H1 (cell line): ENCODE measurements at regions not wholly inside any gene's neighbourhood (a gene's known extent, or its start where the extent isn't known, plus 50 kb on each side); places are given as distances from the start of the nearest gene placed in this dataset.

Source experiments
- CTCF ChIA-PET: fragments of 300-600 bp; sonication (Branson Sonifier 250); formaldehyde crosslinking; loops from one replicate; lab custom pipeline; 2021; ENCODE audit not compliant: partially characterized antibody; lab: Charles Lee
- POLR2A ChIA-PET: fragments of 300-600 bp; sonication (Branson Sonifier 250); formaldehyde crosslinking; loops from one replicate; lab custom pipeline; 2021; ENCODE audit warnings: inconsistent platforms; ENCODE audit not compliant: partially characterized antibody; lab: Charles Lee
- DNase-seq, 2 experiments: peaks; one replicate each; pipeline versions ENCODE4 v3.0.0 to v3.0.0-alpha.2; 2010 to 2022; ENCODE audit warnings: low spot score in 2 of 2, low read depth in 1 of 2, mixed read lengths in 1 of 2
- FAIRE-seq: peaks from 2 replicates; lab custom pipeline; 2011; peaks lifted over from hg19 to GRCh38; lab: Jason Lieb, UNC
- H2AFZ ChIP-seq: 2 replicates; pipeline ENCODE4 v1.8.1; 2012; ENCODE audit warnings: low read length, inconsistent platforms
- H2AK5ac ChIP-seq: 2 replicates; pipeline ENCODE4 v1.6.1; 2013; ENCODE audit warnings: low read depth, low read length
- H2BK120ac ChIP-seq: replicated peaks from 2 replicates; pipeline ENCODE3; 2013; ENCODE audit warnings: low read depth, low read length, inconsistent platforms
- H2BK12ac ChIP-seq: 2 replicates; pipeline ENCODE4 v1.6.1; 2013; ENCODE audit warnings: low read depth, low read length
- H2BK15ac ChIP-seq: 2 replicates; pipeline ENCODE4 v1.6.1; 2013; ENCODE audit warnings: low read length
- H2BK20ac ChIP-seq: 2 replicates; pipeline ENCODE4 v1.6.1; 2013; ENCODE audit warnings: low read length
- H2BK5ac ChIP-seq: 2 replicates; pipeline ENCODE4 v1.6.1; 2013; ENCODE audit warnings: low read depth, low read length
- H3K14ac ChIP-seq: 2 replicates; pipeline ENCODE4 v1.6.1; 2013; ENCODE audit warnings: inconsistent platforms; ENCODE audit not compliant: insufficient read length
- H3K18ac ChIP-seq: 2 replicates; pipeline ENCODE4 v1.6.1; 2013; ENCODE audit warnings: low read length; ENCODE audit errors: extremely low read depth
- H3K23ac ChIP-seq: 2 replicates; pipeline ENCODE4 v1.6.1; 2013; ENCODE audit warnings: inconsistent platforms; ENCODE audit not compliant: insufficient read length
- H3K23me2 ChIP-seq: 2 replicates; pipeline ENCODE4 v1.6.1; 2013; ENCODE audit warnings: low read depth, low read length
- H3K27ac ChIP-seq: 2 replicates; pipeline ENCODE4 v1.6.1; 2011; ENCODE audit warnings: low read depth, low read length, inconsistent platforms
- H3K27me3 ChIP-seq, 4 experiments: replicated peaks in 1 of 4; 1 replicate in 1 of 4; 2 replicates in 3 of 4; pipeline versions ENCODE4 v1.6.1 to v1.8.1; 2011 to 2013; ENCODE audit warnings: low read length in 3 of 4, mild to moderate bottlenecking in 3 of 4, inconsistent platforms in 2 of 4, mixed read lengths in 2 of 4, moderate library complexity in 1 of 4; ENCODE audit not compliant: control insufficient read depth in 3 of 4, insufficient read depth in 3 of 4; ENCODE audit errors: extremely low read depth in 1 of 4
- H3K36me3 ChIP-seq, 4 experiments: 2 replicates each; pipeline versions ENCODE4 v1.6.1 to v1.8.1; 2011 to 2013; ENCODE audit warnings: mild to moderate bottlenecking in 4 of 4, low read length in 3 of 4, moderate library complexity in 2 of 4, control low read depth in 1 of 4, inconsistent platforms in 1 of 4; ENCODE audit not compliant: insufficient read depth in 4 of 4, control insufficient read depth in 2 of 4
- H3K4ac ChIP-seq: replicated peaks from 2 replicates; pipeline ENCODE3; 2013; ENCODE audit warnings: low read length, low read depth, mixed read lengths, inconsistent platforms; ENCODE audit not compliant: insufficient read length
- H3K4me1 ChIP-seq, 4 experiments: replicated peaks in 1 of 4; 1 replicate in 1 of 4; 2 replicates in 3 of 4; pipeline versions ENCODE4 v1.6.1 to v1.8.1; 2011 to 2013; ENCODE audit warnings: low read length in 3 of 4, inconsistent platforms in 2 of 4, mixed read lengths in 1 of 4; ENCODE audit not compliant: insufficient read depth in 4 of 4, control insufficient read depth in 3 of 4
- H3K4me2 ChIP-seq, 2 experiments: 2 replicates each; pipeline versions ENCODE4 v1.6.1 to v1.8.1; 2011 to 2013; ENCODE audit warnings: low read depth in 2 of 2, low read length in 2 of 2, control low read depth in 1 of 2, inconsistent platforms in 1 of 2, mild to moderate bottlenecking in 1 of 2; ENCODE audit not compliant: insufficient read depth in 1 of 2
- H3K4me3 ChIP-seq, 4 experiments: fragments of 200-600, 300-600 bp in 1 of 4; sonication (generic), shearing (Covaris generic), sonication (Bioruptor Twin) in 1 of 4; 2 replicates each; pipeline versions ENCODE4 v1.5.1 to v1.8.1; 2011 to 2016; ENCODE audit warnings: low read length in 4 of 4, low read depth in 3 of 4, control low read depth in 2 of 4, inconsistent platforms in 2 of 4, mild to moderate bottlenecking in 2 of 4, mixed read lengths in 1 of 4, moderate library complexity in 1 of 4; ENCODE audit not compliant: insufficient read depth in 2 of 4; ENCODE audit errors: extremely low read depth in 1 of 4
- H3K56ac ChIP-seq: replicated peaks from 2 replicates; pipeline ENCODE3; 2013; ENCODE audit warnings: low read depth, mild to moderate bottlenecking, mixed read lengths, low read length, inconsistent platforms; ENCODE audit not compliant: insufficient read length
- H3K79me1 ChIP-seq: 2 replicates; pipeline ENCODE4 v1.6.1; 2013; ENCODE audit warnings: low read depth, low read length, control low read depth
- H3K79me2 ChIP-seq, 2 experiments: 2 replicates each; pipeline versions ENCODE4 v1.6.1 to v1.8.1; 2012 to 2013; ENCODE audit warnings: low read length in 2 of 2, mild to moderate bottlenecking in 2 of 2, inconsistent platforms in 1 of 2; ENCODE audit not compliant: insufficient read depth in 2 of 2, control insufficient read depth in 1 of 2
- H3K9ac ChIP-seq, 4 experiments: replicated peaks in 1 of 4; 1 replicate in 1 of 4; 2 replicates in 3 of 4; pipeline versions ENCODE4 v1.6.1 to v1.8.1; 2011 to 2013; ENCODE audit warnings: low read depth in 3 of 4, low read length in 3 of 4, control low read depth in 2 of 4, mild to moderate bottlenecking in 2 of 4, moderate library complexity in 2 of 4, inconsistent platforms in 1 of 4; ENCODE audit errors: extremely low read depth in 1 of 4
- H3K9me3 ChIP-seq, 2 experiments: 2 replicates each; pipeline versions ENCODE4 v1.6.1 to v1.8.1; 2012 to 2013; ENCODE audit warnings: mild to moderate bottlenecking in 2 of 2, moderate library complexity in 2 of 2, control low read depth in 1 of 2, inconsistent platforms in 1 of 2, low read depth in 1 of 2, low read length in 1 of 2, mixed read lengths in 1 of 2; ENCODE audit not compliant: insufficient read depth in 2 of 2
- H4K20me1 ChIP-seq, 2 experiments: replicated peaks in 1 of 2; 2 replicates each; pipeline versions ENCODE3 to v1.8.1; 2011 to 2013; ENCODE audit warnings: inconsistent platforms in 2 of 2, low read length in 2 of 2, mild to moderate bottlenecking in 1 of 2; ENCODE audit not compliant: insufficient read depth in 2 of 2, control insufficient read depth in 1 of 2
- H4K5ac ChIP-seq: 2 replicates; pipeline ENCODE4 v1.6.1; 2013; ENCODE audit warnings: low read length, low read depth, mixed read lengths, inconsistent platforms; ENCODE audit not compliant: insufficient read length
- H4K8ac ChIP-seq: 2 replicates; pipeline ENCODE4 v1.8.0; 2013; ENCODE audit warnings: mild to moderate bottlenecking, moderate library complexity, low read length, inconsistent platforms; ENCODE audit not compliant: insufficient read depth; ENCODE audit errors: extremely low read depth
- H4K91ac ChIP-seq: replicated peaks from 2 replicates; pipeline ENCODE3; 2013; ENCODE audit warnings: low read length, mixed read lengths, inconsistent platforms; ENCODE audit not compliant: insufficient read length
- CHD1 ChIP-seq: IDR thresholded peaks from 2 replicates; pipeline ENCODE4 v1.6.1; 2012; ENCODE audit warnings: low read depth, low read length, improper control_type of control experiment
- CHD2 ChIP-seq: IDR thresholded peaks from 2 replicates; pipeline ENCODE4 v1.6.1; 2012; ENCODE audit warnings: low read length, improper control_type of control experiment
- KDM4A ChIP-seq: IDR thresholded peaks from one replicate; pipeline ENCODE4 v1.7.1; 2012; ENCODE audit warnings: low read depth, mild to moderate bottlenecking, moderate library complexity, low read length, inconsistent platforms; ENCODE audit not compliant: severe bottlenecking
- KDM5A ChIP-seq: fragments of 200-600 bp; IDR thresholded peaks from 2 replicates; pipeline ENCODE4 v1.7.1; 2012; ENCODE audit warnings: mild to moderate bottlenecking, low read length, inconsistent platforms, mixed read lengths
- PHF8 ChIP-seq: fragments of 200-600 bp; sonication (generic); conservative IDR thresholded peaks from 2 replicates; pipeline ENCODE4 v1.7.1; 2012; ENCODE audit warnings: low read depth, mild to moderate bottlenecking, inconsistent platforms, low read length, moderate library complexity
- RBBP5 ChIP-seq: IDR thresholded peaks from 2 replicates; pipeline ENCODE4 v1.7.1; 2012; ENCODE audit warnings: low read depth, mild to moderate bottlenecking, inconsistent platforms, low read length, moderate library complexity, borderline replicate concordance
- RFX5 ChIP-seq: IDR thresholded peaks from 2 replicates; pipeline ENCODE4 v1.6.1; 2011; ENCODE audit warnings: low read depth, low read length, improper control_type of control experiment, borderline replicate concordance
- SP1 ChIP-seq: IDR thresholded peaks from 2 replicates; pipeline ENCODE4 v1.6.1; 2011; ENCODE audit warnings: low read depth, low read length
- SP2 ChIP-seq: IDR thresholded peaks from 2 replicates; pipeline ENCODE4 v1.6.1; 2012; ENCODE audit warnings: mild to moderate bottlenecking, low read length, inconsistent platforms
- SP4 ChIP-seq: IDR thresholded peaks from 2 replicates; pipeline ENCODE4 v1.6.1; 2012; ENCODE audit warnings: low read length, inconsistent platforms
- SRF ChIP-seq: IDR thresholded peaks from 2 replicates; pipeline ENCODE4 v1.6.1; 2011; ENCODE audit warnings: mild to moderate bottlenecking, low read depth, low read length, moderate library complexity
- TAF1 ChIP-seq: IDR thresholded peaks from 2 replicates; pipeline ENCODE4 v1.6.1; 2011; ENCODE audit warnings: mild to moderate bottlenecking, low read depth, low read length
- TF ChIP-seq, protein P1 (sequence below), 3 experiments: IDR thresholded peaks; 1 replicate in 2 of 3; 2 replicates in 1 of 3; pipeline versions ENCODE4 v1.5.1 to v1.6.1; 2011; ENCODE audit warnings: low read length in 3 of 3, mild to moderate bottlenecking in 3 of 3, inconsistent platforms in 2 of 3, low read depth in 1 of 3, moderate library complexity in 1 of 3; ENCODE audit not compliant: insufficient read depth in 1 of 3; ENCODE audit errors: control extremely low read depth in 1 of 3
- TF ChIP-seq, protein P2 (sequence below): IDR thresholded peaks from 2 replicates; pipeline ENCODE4 v1.6.1; 2012; ENCODE audit warnings: inconsistent platforms

DNA sequence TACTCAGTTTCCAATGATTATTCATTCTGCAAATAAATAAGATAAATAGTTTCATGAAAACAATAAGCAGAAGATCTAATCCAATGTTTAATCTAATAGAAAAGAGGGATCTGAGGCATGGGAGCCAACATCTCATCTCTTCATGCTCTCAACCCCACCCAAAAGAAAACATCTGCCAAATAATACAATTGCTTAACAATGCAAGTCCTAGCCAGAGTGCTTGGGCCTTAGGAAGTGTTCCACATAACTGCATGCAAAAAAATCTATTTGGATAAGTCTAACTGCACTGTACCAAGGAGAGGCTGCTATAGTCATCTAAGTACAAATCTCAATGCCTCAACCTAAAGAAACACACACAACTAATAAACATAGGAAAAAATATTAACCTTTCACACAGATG, 606.0 kb downstream of the CDH9 start:
- no peaks in the 10 kb centered on the region for H3K23me2 ChIP-seq
- H2BK15ac ChIP-seq = no peak overlapping the region
- no peak overlapping the region for H4K8ac ChIP-seq
- H3K56ac ChIP-seq = no peak overlapping the region
- no peak overlapping the region for H2BK120ac ChIP-seq
- H2BK20ac ChIP-seq = no peak overlapping the region
- H3K36me3 ChIP-seq = no peaks in the 10 kb centered on the region
- no peak overlapping the region for H4K5ac ChIP-seq
- H3K79me2 ChIP-seq = no peaks in the 10 kb centered on the region
- H3K27ac ChIP-seq = no peak overlapping the region
- H2AFZ ChIP-seq = no peak overlapping the region
- no peak overlapping the region for H3K9ac ChIP-seq
- H4K20me1 ChIP-seq = no peaks in the 10 kb centered on the region
- no peak overlapping the region for H2BK5ac ChIP-seq
- H4K91ac ChIP-seq = no peak overlapping the region
- ChIA-PET CTCF (no interaction called here), POLR2A (no interaction called here)
- no peak for FAIRE-seq
- TF ChIP-seq KDM5A (no peak), SP2 (no peak), TAF1 (no peak), CHD1 (no peak), SP1 (no peak), RBBP5 (no peak), RFX5 (no peak), SP4 (no peak), PHF8 (no peak), SRF (no peak), CHD2 (no peak), KDM4A (no peak)
- TF ChIP-seq, protein P1, sequence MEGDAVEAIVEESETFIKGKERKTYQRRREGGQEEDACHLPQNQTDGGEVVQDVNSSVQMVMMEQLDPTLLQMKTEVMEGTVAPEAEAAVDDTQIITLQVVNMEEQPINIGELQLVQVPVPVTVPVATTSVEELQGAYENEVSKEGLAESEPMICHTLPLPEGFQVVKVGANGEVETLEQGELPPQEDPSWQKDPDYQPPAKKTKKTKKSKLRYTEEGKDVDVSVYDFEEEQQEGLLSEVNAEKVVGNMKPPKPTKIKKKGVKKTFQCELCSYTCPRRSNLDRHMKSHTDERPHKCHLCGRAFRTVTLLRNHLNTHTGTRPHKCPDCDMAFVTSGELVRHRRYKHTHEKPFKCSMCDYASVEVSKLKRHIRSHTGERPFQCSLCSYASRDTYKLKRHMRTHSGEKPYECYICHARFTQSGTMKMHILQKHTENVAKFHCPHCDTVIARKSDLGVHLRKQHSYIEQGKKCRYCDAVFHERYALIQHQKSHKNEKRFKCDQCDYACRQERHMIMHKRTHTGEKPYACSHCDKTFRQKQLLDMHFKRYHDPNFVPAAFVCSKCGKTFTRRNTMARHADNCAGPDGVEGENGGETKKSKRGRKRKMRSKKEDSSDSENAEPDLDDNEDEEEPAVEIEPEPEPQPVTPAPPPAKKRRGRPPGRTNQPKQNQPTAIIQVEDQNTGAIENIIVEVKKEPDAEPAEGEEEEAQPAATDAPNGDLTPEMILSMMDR (IDR thresholded peaks at IDR 0.05; ENCODE audit: control extremely low read depth in 1 of 3, insufficient read depth in 1 of 3, low read depth in 1 of 3, low read length in 3 of 3) = no peak
- TF ChIP-seq, protein P2, sequence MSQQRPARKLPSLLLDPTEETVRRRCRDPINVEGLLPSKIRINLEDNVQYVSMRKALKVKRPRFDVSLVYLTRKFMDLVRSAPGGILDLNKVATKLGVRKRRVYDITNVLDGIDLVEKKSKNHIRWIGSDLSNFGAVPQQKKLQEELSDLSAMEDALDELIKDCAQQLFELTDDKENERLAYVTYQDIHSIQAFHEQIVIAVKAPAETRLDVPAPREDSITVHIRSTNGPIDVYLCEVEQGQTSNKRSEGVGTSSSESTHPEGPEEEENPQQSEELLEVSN = no peak
- no peak overlapping the region for H3K18ac ChIP-seq
- no peak overlapping the region for H3K23ac ChIP-seq
- H3K4me2 ChIP-seq = no peak overlapping the region
- no peak overlapping the region for H2BK12ac ChIP-seq
- DNase-seq = no peak
- no peaks in the 10 kb centered on the region for H3K9me3 ChIP-seq
- peaks cover 0 to 1% (median 0%) of the 10 kb centered on the region in 4 experiments; a peak in 1 of 7 replicates for H3K27me3 ChIP-seq
- no peaks in the 10 kb centered on the region for H3K79me1 ChIP-seq
- no peak overlapping the region for H3K4me3 ChIP-seq
- no peaks in the 10 kb centered on the region for H3K4me1 ChIP-seq
- no peak overlapping the region for H2AK5ac ChIP-seq
- H3K14ac ChIP-seq = no peak overlapping the region
- no peak overlapping the region for H3K4ac ChIP-seq
